ENCODE measurements at regions not wholly inside any gene's neighbourhood (a gene's known extent, or its start where the extent isn't known, plus 50 kb on each side); places are given as distances from the start of the nearest gene placed in this dataset.

DNA sequence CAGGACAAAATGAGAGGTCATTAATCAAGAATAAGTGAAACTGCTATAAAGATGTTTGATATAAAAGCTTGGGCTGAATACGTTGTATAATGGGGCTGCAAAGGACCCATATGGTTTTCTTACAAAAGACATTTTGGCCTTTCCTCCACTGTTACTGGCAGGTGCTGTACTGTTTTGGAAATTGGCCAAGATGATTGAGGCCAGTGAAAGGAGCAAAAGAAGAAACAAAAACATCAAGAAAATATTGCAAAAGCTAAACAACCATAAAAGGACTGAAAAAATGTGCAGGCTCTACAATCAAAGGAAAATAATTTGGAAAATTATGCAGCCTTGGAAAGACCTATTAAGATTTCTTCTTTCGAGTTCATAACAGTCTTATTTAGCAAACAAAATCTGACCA is 222.2 kb upstream of the PPP1R2C start:
- POLR2A ChIA-PET, result no interaction called here
- TF ChIP-seq, protein P1, sequence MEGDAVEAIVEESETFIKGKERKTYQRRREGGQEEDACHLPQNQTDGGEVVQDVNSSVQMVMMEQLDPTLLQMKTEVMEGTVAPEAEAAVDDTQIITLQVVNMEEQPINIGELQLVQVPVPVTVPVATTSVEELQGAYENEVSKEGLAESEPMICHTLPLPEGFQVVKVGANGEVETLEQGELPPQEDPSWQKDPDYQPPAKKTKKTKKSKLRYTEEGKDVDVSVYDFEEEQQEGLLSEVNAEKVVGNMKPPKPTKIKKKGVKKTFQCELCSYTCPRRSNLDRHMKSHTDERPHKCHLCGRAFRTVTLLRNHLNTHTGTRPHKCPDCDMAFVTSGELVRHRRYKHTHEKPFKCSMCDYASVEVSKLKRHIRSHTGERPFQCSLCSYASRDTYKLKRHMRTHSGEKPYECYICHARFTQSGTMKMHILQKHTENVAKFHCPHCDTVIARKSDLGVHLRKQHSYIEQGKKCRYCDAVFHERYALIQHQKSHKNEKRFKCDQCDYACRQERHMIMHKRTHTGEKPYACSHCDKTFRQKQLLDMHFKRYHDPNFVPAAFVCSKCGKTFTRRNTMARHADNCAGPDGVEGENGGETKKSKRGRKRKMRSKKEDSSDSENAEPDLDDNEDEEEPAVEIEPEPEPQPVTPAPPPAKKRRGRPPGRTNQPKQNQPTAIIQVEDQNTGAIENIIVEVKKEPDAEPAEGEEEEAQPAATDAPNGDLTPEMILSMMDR (IDR thresholded peaks at IDR 0.05; ENCODE audit: low read depth, low read length), result no peak
- H3K27me3 ChIP-seq (ENCODE audit: control insufficient read depth, insufficient read depth, low read length), result no peaks in the 10 kb centered on the region
- CTCF ChIA-PET, result no interaction called here
- no peak overlapping the region for H3K27ac ChIP-seq (ENCODE audit: low read depth, low read length)
- no peak overlapping the region for H3K4me3 ChIP-seq (ENCODE audit: low read depth, low read length)
- DNase-seq (ENCODE audit: low read depth, low spot score), result no peak
- H3K9me3 ChIP-seq (ENCODE audit: control insufficient read depth, insufficient read depth, low read length), result no peaks in the 10 kb centered on the region

DNA sequence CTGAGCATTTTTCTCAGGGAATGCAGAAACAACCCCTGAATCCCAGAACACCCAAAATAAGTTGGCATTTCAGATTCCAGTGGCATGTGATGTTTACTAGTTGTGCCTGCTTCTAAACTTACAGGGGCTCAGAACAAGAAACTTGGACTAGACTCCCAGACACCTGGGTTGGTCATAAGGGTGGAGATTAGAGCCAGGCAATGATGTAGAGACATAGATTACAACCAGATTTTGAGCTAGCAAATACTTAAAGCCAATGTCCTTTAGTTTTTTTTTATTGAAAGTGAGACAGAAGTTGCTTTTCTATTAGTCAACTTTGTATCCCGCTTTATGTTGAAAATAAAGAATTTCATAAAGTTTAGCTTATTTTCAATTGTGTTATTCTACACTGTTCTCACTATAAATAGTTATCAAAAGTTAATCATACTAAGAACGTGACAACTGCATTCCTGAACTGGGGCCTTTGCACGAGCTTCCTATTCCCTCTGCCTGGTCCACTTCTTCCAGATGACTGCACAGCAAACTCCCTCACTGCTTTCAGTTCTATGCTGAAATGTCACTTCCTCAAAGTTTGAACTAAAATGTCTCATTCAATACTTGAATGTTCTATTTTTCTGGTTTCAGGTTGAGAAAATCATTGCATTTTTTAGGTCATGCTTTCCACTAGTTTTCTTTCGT is 224.7 kb upstream of the PPP1R2C start:
- Histone ChIP-seq H3K4me3 (ENCODE audit: low read depth, low read length) (no peak overlapping the region), H3K9me3 (ENCODE audit: control insufficient read depth, insufficient read depth, low read length) (no peaks in the 10 kb centered on the region), H3K27ac (ENCODE audit: low read depth, low read length) (no peak overlapping the region), H3K27me3 (ENCODE audit: control insufficient read depth, insufficient read depth, low read length) (no peaks in the 10 kb centered on the region)
- TF ChIP-seq, protein P1 (IDR thresholded peaks at IDR 0.05; ENCODE audit: low read depth, low read length), result no peak
- no peak for DNase-seq (ENCODE audit: low read depth, low spot score)
- ChIA-PET CTCF (no interaction called here), POLR2A (no interaction called here)

DNA sequence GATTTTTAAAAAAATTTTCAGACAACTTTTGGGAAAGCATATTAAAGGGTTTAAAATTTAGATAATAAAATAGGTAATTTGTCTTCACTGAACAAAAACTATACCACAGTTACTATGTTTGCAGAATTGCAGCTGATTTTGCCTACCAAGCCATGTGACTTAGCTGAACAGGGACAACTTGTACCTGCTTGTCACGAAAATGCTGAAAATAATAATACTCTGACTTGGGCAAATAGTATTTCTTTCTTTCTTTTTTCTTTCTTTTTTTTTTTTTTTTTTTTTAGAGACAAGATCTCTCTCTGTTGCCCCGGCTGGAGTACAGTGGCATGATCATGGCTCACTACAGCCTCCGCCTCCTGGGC is 225.2 kb upstream of the PPP1R2C start:
- ChIA-PET CTCF (no interaction called here), POLR2A (no interaction called here)
- no peak for DNase-seq (ENCODE audit: low read depth, low spot score)
- Histone ChIP-seq H3K27me3 (ENCODE audit: control insufficient read depth, insufficient read depth, low read length) (no peaks in the 10 kb centered on the region), H3K4me3 (ENCODE audit: low read depth, low read length) (no peak overlapping the region), H3K9me3 (ENCODE audit: control insufficient read depth, insufficient read depth, low read length) (no peaks in the 10 kb centered on the region), H3K27ac (ENCODE audit: low read depth, low read length) (no peak overlapping the region)
- TF ChIP-seq, protein P1 (IDR thresholded peaks at IDR 0.05; ENCODE audit: low read depth, low read length), result no peak

DNA sequence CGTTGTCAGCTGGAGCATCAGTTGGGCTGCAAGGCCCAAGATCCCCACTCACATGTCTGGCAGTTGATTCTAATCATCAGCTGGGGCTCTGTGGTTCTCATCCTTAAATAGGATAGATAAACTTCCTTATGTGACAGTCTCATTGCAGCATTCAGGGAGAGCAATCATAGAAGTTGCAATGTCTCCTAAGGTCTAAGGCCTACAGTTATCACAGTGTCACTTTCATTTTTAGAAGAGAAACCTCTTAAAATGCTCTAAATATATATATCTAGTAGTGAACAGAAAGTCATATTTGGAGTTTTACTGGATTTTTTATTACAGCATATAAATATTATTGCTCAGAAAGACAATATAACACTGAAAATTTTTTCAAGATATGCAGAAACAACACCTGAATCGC is 226.0 kb upstream of the PPP1R2C start:
- DNase-seq (ENCODE audit: low read depth, low spot score), result no peak
- CTCF ChIA-PET, result no interaction called here

DNA sequence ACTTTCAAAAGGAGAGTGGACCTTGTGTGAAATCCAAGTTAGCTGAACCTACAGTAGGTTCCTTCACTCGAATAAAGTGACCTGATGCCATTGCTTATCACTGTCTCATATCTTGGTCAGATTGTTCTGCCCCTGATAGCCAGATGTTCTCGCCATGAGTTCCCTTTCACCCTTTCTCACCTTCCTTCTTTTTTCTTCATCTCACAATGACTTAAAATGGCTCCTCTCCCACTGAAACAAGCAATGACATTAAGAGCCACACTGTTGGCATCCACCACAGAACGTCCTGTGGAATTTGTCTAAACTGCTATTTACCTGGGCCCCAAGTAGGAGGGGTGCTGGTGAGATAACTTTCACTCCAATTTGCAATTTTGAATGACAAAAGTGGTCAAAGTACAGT is 227.6 kb upstream of the PPP1R2C start:
- Histone ChIP-seq H3K9me3 (ENCODE audit: control insufficient read depth, insufficient read depth, low read length) (no peaks in the 10 kb centered on the region), H3K27ac (ENCODE audit: low read depth, low read length) (no peak overlapping the region), H3K4me3 (ENCODE audit: low read depth, low read length) (no peak overlapping the region), H3K27me3 (ENCODE audit: control insufficient read depth, insufficient read depth, low read length) (no peaks in the 10 kb centered on the region)
- ChIA-PET CTCF (no interaction called here), POLR2A (no interaction called here)
- DNase-seq (ENCODE audit: low read depth, low spot score), result no peak
- TF ChIP-seq, protein P1 (IDR thresholded peaks at IDR 0.05; ENCODE audit: low read depth, low read length), result no peak

More for the DNA sequence above, 226.0 kb upstream of the PPP1R2C start:
- POLR2A ChIA-PET, result no interaction called here
- H3K4me3 ChIP-seq (ENCODE audit: low read depth, low read length), result no peak overlapping the region
- H3K27ac ChIP-seq (ENCODE audit: low read depth, low read length), result no peak overlapping the region
- no peaks in the 10 kb centered on the region for H3K9me3 ChIP-seq (ENCODE audit: control insufficient read depth, insufficient read depth, low read length)
- no peaks in the 10 kb centered on the region for H3K27me3 ChIP-seq (ENCODE audit: control insufficient read depth, insufficient read depth, low read length)
- TF ChIP-seq, protein P1 (IDR thresholded peaks at IDR 0.05; ENCODE audit: low read depth, low read length), result no peak
